GM12891 (cell line): ENCODE measurements at regions not wholly inside any gene's neighbourhood (a gene's known extent, or its start where the extent isn't known, plus 50 kb on each side); places are given as distances from the start of the nearest gene placed in this dataset.
"Not testable (repeated sequence)": the region's sequence is repeated elsewhere in the genome, so short reads cannot be mapped to it uniquely, and the experiment has no call there.

Experiments used
- DNase-seq: peaks from one replicate; pipeline ENCODE4 v3.0.0; 2011; ENCODE audit warnings: low spot score; ENCODE audit not compliant: insufficient read length
- FAIRE-seq: peaks from 2 replicates; lab custom pipeline; 2011; peaks lifted over from hg19 to GRCh38; lab: Jason Lieb, UNC
- PAX5 ChIP-seq: IDR thresholded peaks from 2 replicates; pipeline ENCODE4 v1.6.1; 2011; ENCODE audit warnings: low read length, moderate library complexity, mild to moderate bottlenecking; ENCODE audit not compliant: insufficient read depth, severe bottlenecking
- POLR2A ChIP-seq: IDR thresholded peaks from 2 replicates; pipeline ENCODE4 v1.6.1; 2011; ENCODE audit warnings: low read depth, low read length, control low read depth
- POLR2AphosphoS5 ChIP-seq: IDR thresholded peaks from 2 replicates; pipeline ENCODE4 v1.6.1; 2011; ENCODE audit warnings: low read depth, low read length, control low read depth
- POU2F2 ChIP-seq: IDR thresholded peaks from 2 replicates; pipeline ENCODE4 v1.6.1; 2011; ENCODE audit warnings: low read depth, mild to moderate bottlenecking, control low read depth, low read length, moderate library complexity
- SPI1 ChIP-seq: IDR thresholded peaks from 2 replicates; pipeline ENCODE4 v1.6.1; 2011; ENCODE audit warnings: low read depth, low read length, control low read depth
- TAF1 ChIP-seq: IDR thresholded peaks from 2 replicates; pipeline ENCODE4 v1.6.1; 2011; ENCODE audit warnings: low read depth, low read length, control low read depth

DNA sequence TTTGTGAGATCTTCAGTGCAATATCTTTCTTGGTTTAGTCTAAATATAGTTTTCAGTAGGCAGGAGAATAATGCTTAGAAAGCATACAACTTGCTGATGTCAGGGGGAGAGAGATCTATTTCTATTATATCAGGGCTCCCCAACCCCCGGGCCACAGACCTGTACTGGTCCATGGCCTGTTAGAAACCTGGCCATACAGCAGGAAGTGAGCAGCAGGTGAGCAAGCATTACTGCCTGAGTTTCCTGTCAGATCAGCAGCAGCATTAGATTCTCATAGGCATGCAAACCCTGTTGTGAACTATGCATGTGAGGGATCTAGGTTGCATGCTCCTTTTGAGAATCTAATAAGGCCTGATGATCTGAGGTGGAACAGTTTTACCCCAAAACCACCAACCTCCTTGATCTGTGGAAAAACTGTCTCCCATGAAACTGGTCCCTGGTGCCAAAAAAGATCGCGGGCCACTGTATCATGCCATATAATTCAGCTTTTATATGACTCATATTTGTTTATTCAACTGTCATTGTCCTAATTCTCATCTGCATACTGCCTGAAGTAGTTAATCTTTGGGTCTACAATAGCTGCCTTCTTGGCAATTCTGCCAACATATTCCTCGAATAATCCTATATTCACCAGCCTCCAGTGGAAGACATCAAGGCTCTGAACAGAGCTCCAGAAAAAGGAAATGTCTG, 163.6 kb upstream of the DYRK2 start:
- DNase-seq (no peak), FAIRE-seq (peak; percentile 89)
- TF ChIP-seq TAF1: no peak
- TF ChIP-seq SPI1: no peak
- no peak for TF ChIP-seq PAX5
- no peak for TF ChIP-seq POU2F2
- TF ChIP-seq POLR2A: no peak
- TF ChIP-seq POLR2AphosphoS5: no peak

- no peak for FAIRE-seq
- DNase-seq: no peak
- TF ChIP-seq POLR2AphosphoS5 (no peak), TAF1 (no peak), POU2F2 (no peak), SPI1 (no peak), POLR2A (no peak), PAX5 (no peak)
Observed at GRCh38 chr12:67486671-67487070, 161.9 kb upstream of the DYRK2 start.

GRCh38 chr12:67488349-67488748, 160.2 kb upstream of the DYRK2 start:
- FAIRE-seq, DNase-seq: not testable (repeated sequence)

GRCh38 chr12:67489007-67489406, 159.5 kb upstream of the DYRK2 start:
- TF ChIP-seq POU2F2 (no peak), POLR2AphosphoS5 (no peak), SPI1 (no peak)

DNA sequence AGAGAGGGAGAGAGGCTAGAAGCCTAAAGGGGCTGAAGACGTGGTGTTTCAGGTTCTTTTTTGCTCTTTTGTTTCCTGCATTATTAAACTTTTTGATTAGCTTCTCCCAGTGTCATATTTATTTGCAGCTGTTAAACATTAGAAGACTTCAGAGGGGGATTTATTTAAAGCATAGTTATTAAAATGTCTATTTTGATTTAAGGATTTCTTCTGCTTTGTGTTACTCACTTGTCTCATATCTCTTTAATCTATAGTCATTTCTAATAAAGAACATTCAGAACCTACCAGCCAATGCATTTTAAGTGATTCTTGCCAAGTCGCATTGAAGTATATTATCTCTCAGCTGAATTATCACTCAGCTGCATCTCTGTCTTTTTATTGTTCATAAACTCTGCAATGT, 152.0 kb upstream of the DYRK2 start:
- TF ChIP-seq PAX5: no peak
- TF ChIP-seq TAF1: no peak
- no peak for TF ChIP-seq POLR2AphosphoS5
- TF ChIP-seq POU2F2: no peak
- TF ChIP-seq SPI1: no peak
- TF ChIP-seq POLR2A: no peak
- FAIRE-seq (no peak), DNase-seq (no peak)

More at GRCh38 chr12:67489007-67489406, 159.5 kb upstream of the DYRK2 start:
- DNase-seq: no peak
- no peak for FAIRE-seq

DNA sequence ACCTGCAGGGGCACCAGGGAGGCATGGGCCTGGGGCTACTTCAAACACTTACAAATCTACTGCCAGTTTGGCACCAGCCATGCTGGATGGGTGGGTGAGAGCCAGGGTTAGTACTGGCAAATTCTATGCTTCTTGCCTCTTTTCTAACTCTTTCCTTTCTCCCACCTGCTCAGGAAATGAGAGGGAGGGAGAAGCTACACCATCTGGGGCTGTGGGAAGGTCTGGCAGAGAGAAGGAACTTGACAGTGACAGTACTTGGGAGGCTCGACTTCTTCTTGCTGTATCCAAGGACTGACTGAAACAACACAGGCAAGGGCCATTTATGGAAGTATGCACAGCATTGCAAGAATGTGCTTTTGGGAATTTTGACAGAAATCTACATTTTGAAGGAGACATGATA, 149.6 kb upstream of the DYRK2 start:
- FAIRE-seq: no peak
- DNase-seq: no peak
- no peak for TF ChIP-seq POU2F2
- no peak for TF ChIP-seq PAX5
- no peak for TF ChIP-seq TAF1
- TF ChIP-seq POLR2A: no peak
- TF ChIP-seq POLR2AphosphoS5: no peak
- no peak for TF ChIP-seq SPI1

- DNase-seq (no peak), FAIRE-seq (no peak)
- no peak for TF ChIP-seq POLR2A
- TF ChIP-seq TAF1: no peak
- TF ChIP-seq POU2F2: no peak
- no peak for TF ChIP-seq POLR2AphosphoS5
- no peak for TF ChIP-seq PAX5
- no peak for TF ChIP-seq SPI1
Observed at GRCh38 chr12:67501362-67501761, 147.2 kb upstream of the DYRK2 start.

DNA sequence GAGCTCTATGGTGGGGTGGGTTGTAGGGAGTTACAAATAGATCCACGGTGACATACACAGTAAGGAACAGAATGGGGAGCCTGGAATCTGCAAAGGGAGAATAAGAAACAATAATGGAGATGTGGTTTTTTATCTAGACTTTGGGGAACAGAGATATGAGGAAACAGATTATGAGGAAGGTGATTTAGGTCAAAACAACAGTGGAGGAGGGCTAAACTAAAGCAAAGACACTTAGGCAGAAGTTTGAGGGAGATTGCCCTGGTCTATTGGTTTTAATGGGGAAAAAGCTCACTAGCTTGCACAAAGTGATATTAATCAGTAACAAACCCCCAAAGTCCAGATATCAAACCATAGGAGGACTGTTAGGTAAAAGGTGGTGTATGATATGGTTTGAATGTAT, 144.5 kb upstream of the DYRK2 start:
- no peak for DNase-seq
- TF ChIP-seq POLR2A (no peak), TAF1 (no peak), POLR2AphosphoS5 (no peak), SPI1 (no peak)
- FAIRE-seq: no peak

- no peak for TF ChIP-seq PAX5
- TF ChIP-seq POLR2AphosphoS5: no peak
- no peak for TF ChIP-seq POLR2A
- no peak for TF ChIP-seq TAF1
- FAIRE-seq: no peak
- no peak for DNase-seq
Observed at GRCh38 chr12:67506739-67507138, 141.8 kb upstream of the DYRK2 start.

DNA sequence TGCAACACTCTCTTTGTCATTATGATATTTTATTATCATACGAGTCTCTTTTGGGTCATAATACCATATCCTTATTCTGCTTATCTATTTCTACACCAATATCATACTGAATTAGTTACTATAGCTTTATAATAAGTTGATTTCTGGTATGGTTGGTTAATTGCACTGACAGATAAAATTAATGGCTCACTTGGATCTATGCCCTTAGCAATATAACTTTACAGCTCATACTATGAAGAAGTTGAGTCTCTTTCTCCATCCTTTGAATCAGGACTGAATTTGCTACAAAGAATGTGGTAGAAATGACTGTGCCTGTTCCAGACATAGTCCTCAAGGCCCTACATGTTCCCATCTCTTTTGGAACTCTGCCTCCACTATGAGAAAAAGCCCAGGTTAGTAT, 139.7 kb upstream of the DYRK2 start:
- no peak for TF ChIP-seq PAX5
- no peak for TF ChIP-seq TAF1
- no peak for TF ChIP-seq POU2F2
- TF ChIP-seq POLR2AphosphoS5: no peak
- TF ChIP-seq SPI1: no peak
- no peak for TF ChIP-seq POLR2A
- DNase-seq (no peak), FAIRE-seq (no peak)

DNA sequence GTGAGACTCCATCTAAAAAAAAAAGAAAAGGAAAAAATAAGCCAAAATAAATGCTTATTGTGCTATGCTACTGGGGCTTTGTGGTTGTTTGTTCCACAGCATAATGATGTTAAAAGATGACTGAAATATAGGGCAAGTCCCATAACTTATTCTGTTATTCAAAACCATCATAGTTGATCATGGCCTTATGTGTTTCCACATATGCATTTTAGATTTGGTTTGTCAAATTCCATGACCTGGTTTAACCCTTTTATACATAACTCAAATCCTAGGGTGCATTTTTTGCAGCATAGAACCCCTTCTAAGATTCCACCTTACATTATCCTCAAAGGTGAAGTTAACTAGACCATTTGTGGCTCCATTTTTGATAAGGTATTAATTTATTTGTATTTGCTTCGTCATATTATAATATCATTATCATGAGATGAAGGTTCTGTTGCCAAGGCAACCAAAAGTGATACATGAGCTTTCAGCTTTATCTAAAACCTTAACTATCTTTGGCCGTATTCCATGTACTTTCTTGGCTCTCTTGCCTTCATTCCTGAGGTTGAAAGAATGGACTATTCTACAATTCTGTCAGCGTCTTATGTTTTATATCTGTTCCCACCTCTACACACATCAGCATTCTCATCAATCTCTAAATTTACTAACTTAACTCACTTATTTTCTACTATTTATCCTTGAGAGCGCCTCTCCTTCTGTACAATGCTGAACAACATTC, 138.7 kb upstream of the DYRK2 start:
- FAIRE-seq: no peak
- no peak for DNase-seq
- TF ChIP-seq PAX5 (no peak), POLR2AphosphoS5 (no peak), POU2F2 (no peak), SPI1 (no peak), POLR2A (no peak), TAF1 (no peak)
